D721Med (cell line): ENCODE measurements at regions not wholly inside any gene's neighbourhood (a gene's known extent, or its start where the extent isn't known, plus 50 kb on each side); places are given as distances from the start of the nearest gene placed in this dataset.

ENCODE experiments used
- DNase-seq: peaks from one replicate; pipeline ENCODE4 v3.0.0; 2011; ENCODE audit warnings: low spot score; ENCODE audit not compliant: insufficient read length
- FAIRE-seq: peaks from 2 replicates; lab custom pipeline; 2011; peaks lifted over from hg19 to GRCh38; lab: Jason Lieb, UNC
- CTCF ChIP-seq: IDR thresholded peaks from 2 replicates; pipeline ENCODE4 v1.5.1; 2012; ENCODE audit warnings: mild to moderate bottlenecking, control low read depth; ENCODE audit not compliant: insufficient read depth; ENCODE audit errors: missing control alignments

GRCh38 chr10:30155401-30155800 is 96.0 kb upstream of the JCAD start:
- no peak for TF ChIP-seq CTCF
- DNase-seq (no peak), FAIRE-seq (no peak)

GRCh38 chr10:30154561-30154960 is 95.2 kb upstream of the JCAD start:
- no peak for TF ChIP-seq CTCF
- FAIRE-seq (no peak), DNase-seq (no peak)

- DNase-seq (no peak), FAIRE-seq (no peak)
- TF ChIP-seq CTCF = no peak
These were observed 94.7 kb upstream of the JCAD start for GRCh38 chr10:30154126-30154525.

- TF ChIP-seq CTCF = no peak
- DNase-seq = no peak
- no peak for FAIRE-seq
These were observed 92.4 kb upstream of the JCAD start for GRCh38 chr10:30151581-30152389.

- DNase-seq = no peak
- no peak for FAIRE-seq
- TF ChIP-seq CTCF = no peak
These were observed 82.0 kb upstream of the JCAD start for GRCh38 chr10:30141423-30141822.

GRCh38 chr10:30134171-30134945 is 75.0 kb upstream of the JCAD start:
- no peak for DNase-seq
- no peak for FAIRE-seq
- TF ChIP-seq CTCF = no peak
